ENCODE measurements at regions not wholly inside any gene's neighbourhood (a gene's known extent, or its start where the extent isn't known, plus 50 kb on each side); places are given as distances from the start of the nearest gene placed in this dataset.

- no peak for TF ChIP-seq CTCF (IDR thresholded peaks at IDR 0.05; ENCODE audit: borderline replicate concordance, insufficient read depth, low read depth, low read length)
- H3K4me3 ChIP-seq (ENCODE audit: low read depth, low read length) = no peak overlapping the region
Observed at GRCh38 chr1:58409336-58409735, 137.2 kb downstream of the OMA1 start.

GRCh38 chr1:58406301-58407071, 140.0 kb downstream of the OMA1 start:
- H3K4me3 ChIP-seq (ENCODE audit: low read depth, low read length) = no peak overlapping the region
- no peak for TF ChIP-seq CTCF (IDR thresholded peaks at IDR 0.05; ENCODE audit: borderline replicate concordance, insufficient read depth, low read depth, low read length)

GRCh38 chr1:58405660-58406059, 140.9 kb downstream of the OMA1 start:
- TF ChIP-seq CTCF (IDR thresholded peaks at IDR 0.05; ENCODE audit: borderline replicate concordance, insufficient read depth, low read depth, low read length) = no peak

GRCh38 chr1:58403894-58404293, 142.6 kb downstream of the OMA1 start:
- no peak for TF ChIP-seq CTCF (IDR thresholded peaks at IDR 0.05; ENCODE audit: borderline replicate concordance, insufficient read depth, low read depth, low read length)
- no peak overlapping the region for H3K4me3 ChIP-seq (ENCODE audit: low read depth, low read length)

More at GRCh38 chr1:58405660-58406059, 140.9 kb downstream of the OMA1 start:
- no peak overlapping the region for H3K4me3 ChIP-seq (ENCODE audit: low read depth, low read length)

- no peak for TF ChIP-seq CTCF (IDR thresholded peaks at IDR 0.05; ENCODE audit: borderline replicate concordance, insufficient read depth, low read depth, low read length)
- no peak overlapping the region for H3K4me3 ChIP-seq (ENCODE audit: low read depth, low read length)
Observed at GRCh38 chr1:58402444-58402843, 144.1 kb downstream of the OMA1 start.

GRCh38 chr1:58401991-58402390, 144.5 kb downstream of the OMA1 start:
- TF ChIP-seq CTCF (IDR thresholded peaks at IDR 0.05; ENCODE audit: borderline replicate concordance, insufficient read depth, low read depth, low read length) = no peak

GRCh38 chr1:58399176-58399575, 147.3 kb downstream of the OMA1 start:
- H3K4me3 ChIP-seq (ENCODE audit: low read depth, low read length) = no peak overlapping the region
- no peak for TF ChIP-seq CTCF (IDR thresholded peaks at IDR 0.05; ENCODE audit: borderline replicate concordance, insufficient read depth, low read depth, low read length)

More at GRCh38 chr1:58401991-58402390, 144.5 kb downstream of the OMA1 start:
- H3K4me3 ChIP-seq (ENCODE audit: low read depth, low read length) = no peak overlapping the region
